ENCODE measurements at regions not wholly inside any gene's neighbourhood (a gene's known extent, or its start where the extent isn't known, plus 50 kb on each side); places are given as distances from the start of the nearest gene placed in this dataset.

GRCh38 chr5:133884569-133885311, 83.7 kb downstream of the C5orf15 start:
- peaks cover 0 to 2% (median 0%) of the 10 kb centered on the region in 4 experiments; a peak in 1 of 7 replicates for H3K4me1 ChIP-seq (replicated peaks in 1 of 4; ENCODE audit: control insufficient read depth in 3 of 4, insufficient read depth in 4 of 4, low read length in 3 of 4)
- no peak overlapping the region for H2BK12ac ChIP-seq (ENCODE audit: low read depth, low read length)
- no peaks in the 10 kb centered on the region for H3K79me2 ChIP-seq (ENCODE audit: control insufficient read depth in 1 of 2, insufficient read depth in 2 of 2, low read length in 2 of 2)
- H2AK5ac ChIP-seq (ENCODE audit: low read depth, low read length): peak overlapping the region; percentile 39; the same call in 1 of the 2 replicates
- H3K9me3 ChIP-seq (ENCODE audit: insufficient read depth in 2 of 2, low read depth in 1 of 2, low read length in 1 of 2): no peaks in the 10 kb centered on the region
- POLR2A ChIA-PET (ENCODE audit: partially characterized antibody): no interaction called here
- no peak overlapping the region for H2BK15ac ChIP-seq (ENCODE audit: low read length)
- no peak overlapping the region for H3K14ac ChIP-seq (ENCODE audit: insufficient read length)
- H4K8ac ChIP-seq (ENCODE audit: extremely low read depth, insufficient read depth, low read length): no peak overlapping the region
- H3K4me3 ChIP-seq (ENCODE audit: extremely low read depth in 1 of 4, insufficient read depth in 2 of 4, low read depth in 3 of 4, low read length in 4 of 4): no peak overlapping the region
- no peak overlapping the region for H3K4me2 ChIP-seq (ENCODE audit: insufficient read depth in 1 of 2, low read depth in 2 of 2, low read length in 2 of 2)
- FAIRE-seq: no peak
- DNase-seq (ENCODE audit: low read depth in 1 of 2, low spot score in 2 of 2): no peak
- no peak overlapping the region for H3K18ac ChIP-seq (ENCODE audit: extremely low read depth, low read length)
- H3K9ac ChIP-seq (replicated peaks in 1 of 4; ENCODE audit: extremely low read depth in 1 of 4, low read depth in 3 of 4, low read length in 3 of 4): no peak overlapping the region
- H3K27ac ChIP-seq (ENCODE audit: low read depth, low read length): no peak overlapping the region
- CTCF ChIA-PET (ENCODE audit: partially characterized antibody): interaction anchor here (0.6 to 14.0 kb wide), 5 partner anchors 9 to 239 kb away, joined by 3 to 150 read pairs (median 4); no protein-coding TSS in a partner anchor
- no peak overlapping the region for H4K91ac ChIP-seq (replicated peaks; ENCODE audit: insufficient read length, low read length)
- WGBS, 2 experiments (ENCODE audit: extremely low coverage in 1 of 2, insufficient coverage in 1 of 2, insufficient read length in 1 of 2, insufficient replicate concordance in 2 of 2, low coverage in 1 of 2, low lambda C conversion rate in 2 of 2, missing lambda C conversion rate in 1 of 2): 82% methylated on average over 8 of the region's 8 CpGs; no CpG with 5 or more reads in 1 of the 2 experiments
- no peak overlapping the region for H3K23ac ChIP-seq (ENCODE audit: insufficient read length)
- no peaks in the 10 kb centered on the region; the same call in 1 of the 2 replicates for H3K23me2 ChIP-seq (ENCODE audit: low read depth, low read length)
- H3K36me3 ChIP-seq (ENCODE audit: control insufficient read depth in 2 of 4, insufficient read depth in 4 of 4, low read length in 3 of 4): no peaks in the 10 kb centered on the region
- H2BK120ac ChIP-seq (replicated peaks; ENCODE audit: low read depth, low read length): no peak overlapping the region
- no peak overlapping the region; the same call in 1 of the 2 replicates for H2AFZ ChIP-seq (ENCODE audit: low read length)
- no peaks in the 10 kb centered on the region for H3K79me1 ChIP-seq (ENCODE audit: low read depth, low read length)
- H2BK20ac ChIP-seq (ENCODE audit: low read length): no peak overlapping the region
- H4K20me1 ChIP-seq (replicated peaks in 1 of 2; ENCODE audit: control insufficient read depth in 1 of 2, insufficient read depth in 2 of 2, low read length in 2 of 2): no peaks in the 10 kb centered on the region
- H3K4ac ChIP-seq (replicated peaks; ENCODE audit: insufficient read length, low read depth, low read length): no peak overlapping the region
- H3K27me3 ChIP-seq (replicated peaks in 1 of 4; ENCODE audit: control insufficient read depth in 3 of 4, extremely low read depth in 1 of 4, insufficient read depth in 3 of 4, low read length in 3 of 4): no peaks in the 10 kb centered on the region
- H4K5ac ChIP-seq (ENCODE audit: insufficient read length, low read depth, low read length): no peak overlapping the region
- H3K56ac ChIP-seq (replicated peaks; ENCODE audit: insufficient read length, low read depth, low read length): no peak overlapping the region
- no peak overlapping the region for H2BK5ac ChIP-seq (ENCODE audit: low read depth, low read length)
- TF ChIP-seq SP1 (IDR thresholded peaks at IDR 0.05; ENCODE audit: low read depth, low read length) (no peak), USF2 (IDR thresholded peaks at IDR 0.05; ENCODE audit: low read length) (no peak), TAF7 (optimal IDR thresholded peaks at IDR 0.05; ENCODE audit: borderline replicate concordance, low read depth, low read length) (no peak), RXRA (IDR thresholded peaks at IDR 0.05; ENCODE audit: insufficient read depth, low read depth, low read length) (no peak), POLR2A (IDR thresholded peaks at IDR 0.05; ENCODE audit: control extremely low read depth in 1 of 2, low read depth in 2 of 2, low read length in 2 of 2) (no peak), RFX5 (IDR thresholded peaks at IDR 0.05; ENCODE audit: borderline replicate concordance, low read depth, low read length) (no peak), FOSL1 (IDR thresholded peaks at IDR 0.05; ENCODE audit: insufficient read depth, low read depth, low read length) (no peak), CBX5 (IDR thresholded peaks at IDR 0.05; ENCODE audit: low read depth, low read length) (no peak), SP2 (IDR thresholded peaks at IDR 0.05; ENCODE audit: low read length) (no peak), SIX5 (IDR thresholded peaks at IDR 0.05; ENCODE audit: low read depth, low read length) (no peak), CHD2 (IDR thresholded peaks at IDR 0.05; ENCODE audit: low read length) (no peak), JUN (IDR thresholded peaks at IDR 0.05; ENCODE audit: low read depth, low read length) (no peak), TBP (IDR thresholded peaks at IDR 0.05; ENCODE audit: low read depth, low read length) (no peak)
